Stimulated activated CD4-positive, alpha-beta T cell treated with anti-CD3 and anti-CD28 coated beads, Interleukin-1b, Interleukin-23, amount 100 ng/mL, for 24 hours (primary cell): ENCODE measurements at regions not wholly inside any gene's neighbourhood (a gene's known extent, or its start where the extent isn't known, plus 50 kb on each side); places are given as distances from the start of the nearest gene placed in this dataset.

Experiments
- DNase-seq, 4 experiments: peaks; one replicate each; pipeline ENCODE4 v3.0.0-alpha.2; 2020; ENCODE audit warnings: low read depth in 4 of 4, low spot score in 1 of 4

- no peak for DNase-seq
Observed at GRCh38 chr12:59927032-59927431, 331.2 kb downstream of the SLC16A7 start.

- no peak for DNase-seq
Observed at GRCh38 chr12:59928416-59928815, 332.6 kb downstream of the SLC16A7 start.

- no peak for DNase-seq
Observed at GRCh38 chr12:59929110-59929509, 333.3 kb downstream of the SLC16A7 start.

GRCh38 chr12:59934486-59934885 is 338.7 kb downstream of the SLC16A7 start:
- no peak for DNase-seq

GRCh38 chr12:59936534-59936933 is 340.7 kb downstream of the SLC16A7 start:
- no peak for DNase-seq

- DNase-seq, result no peak
Observed at GRCh38 chr12:59937148-59937547, 341.3 kb downstream of the SLC16A7 start.

GRCh38 chr12:59938190-59938962 is 342.5 kb downstream of the SLC16A7 start:
- no peak for DNase-seq

- DNase-seq, result no peak
Observed at GRCh38 chr12:59940631-59941342, 345.0 kb downstream of the SLC16A7 start.

GRCh38 chr12:59941461-59941860 is 345.6 kb downstream of the SLC16A7 start:
- DNase-seq, result no peak

GRCh38 chr12:59944177-59944576 is 348.3 kb downstream of the SLC16A7 start:
- no peak for DNase-seq

- no peak for DNase-seq
Observed at GRCh38 chr12:59946635-59947034, 350.8 kb downstream of the SLC16A7 start.

- DNase-seq, result no peak
Observed at GRCh38 chr12:59963546-59963945, 367.7 kb downstream of the SLC16A7 start.

- no peak for DNase-seq
Observed at GRCh38 chr12:59972905-59973304, 377.1 kb downstream of the SLC16A7 start.

GRCh38 chr12:59973515-59973914 is 377.7 kb downstream of the SLC16A7 start:
- no peak for DNase-seq

- no peak for DNase-seq
Observed at GRCh38 chr12:59977779-59978178, 381.9 kb downstream of the SLC16A7 start.

- no peak for DNase-seq
Observed at GRCh38 chr12:59980476-59980875, 384.6 kb downstream of the SLC16A7 start.

GRCh38 chr12:59999291-59999690 is 403.5 kb downstream of the SLC16A7 start:
- DNase-seq, result no peak

GRCh38 chr12:60010486-60010885 is 414.7 kb downstream of the SLC16A7 start:
- no peak for DNase-seq

- no peak for DNase-seq
Observed at GRCh38 chr12:60012659-60013058, 416.8 kb downstream of the SLC16A7 start.

GRCh38 chr12:60014436-60014835 is 418.6 kb downstream of the SLC16A7 start:
- no peak for DNase-seq

- no peak for DNase-seq
Observed at GRCh38 chr12:60020068-60020467, 424.2 kb downstream of the SLC16A7 start.

GRCh38 chr12:60021235-60021634 is 425.4 kb downstream of the SLC16A7 start:
- DNase-seq, result no peak

GRCh38 chr12:60027266-60027665 is 431.4 kb downstream of the SLC16A7 start:
- no peak for DNase-seq
